Heart left ventricle (tissue), 16 donors: ENCODE measurements at regions not wholly inside any gene's neighbourhood (a gene's known extent, or its start where the extent isn't known, plus 50 kb on each side); places are given as distances from the start of the nearest gene placed in this dataset.

Experiments used
- ATAC-seq, 4 donors: fragments of 200-7000 bp; cut with Tn5 transposase; one replicate each; pipeline ENCODE4 v1.9.1; 2020 to 2022; ENCODE audit warnings: moderate library complexity in 4 of 4, mild to moderate bottlenecking in 3 of 4, moderate number of reproducible peaks in 1 of 4
- DNase-seq, 5 donors: peaks; one replicate each; pipeline ENCODE4 v3.0.0-alpha.2; 2020
- H3K27ac ChIP-seq, 12 donors: fragments of 200-600 bp; sonication (generic) in 4 of 12; one replicate each; pipeline versions ENCODE4 v1.5.0 to v1.8.0; 2016 to 2022; ENCODE audit warnings: mild to moderate bottlenecking in 2 of 12
- H3K27me3 ChIP-seq, 9 donors: fragments of 200-600 bp; sonication (generic) in 2 of 9; one replicate each; pipeline versions ENCODE4 v1.5.1 to v1.8.0; 2016 to 2022; ENCODE audit warnings: mild to moderate bottlenecking in 3 of 9
- H3K36me3 ChIP-seq, 9 donors: fragments of 200-600 bp; sonication (generic) in 2 of 9; one replicate each; pipeline versions ENCODE4 v1.5.0 to v1.8.0; 2018 to 2022; ENCODE audit warnings: mild to moderate bottlenecking in 2 of 9
- H3K4me1 ChIP-seq, 12 donors: fragments of 200-600 bp; sonication (generic) in 4 of 12; one replicate each; pipeline versions ENCODE4 v1.5.0 to v1.8.0; 2016 to 2022; ENCODE audit warnings: mild to moderate bottlenecking in 3 of 12
- H3K4me3 ChIP-seq, 12 donors: fragments of 200-600 bp; sonication (generic) in 4 of 12; one replicate each; pipeline versions ENCODE4 v1.5.0 to v1.8.0; 2017 to 2022; ENCODE audit warnings: mild to moderate bottlenecking in 9 of 12, moderate library complexity in 4 of 12
- H3K9me3 ChIP-seq, 12 donors: fragments of 200-600 bp; sonication (generic) in 4 of 12; one replicate each; pipeline versions ENCODE4 v1.5.0 to v1.8.0; 2016 to 2022; ENCODE audit warnings: mild to moderate bottlenecking in 1 of 12
- POLR2A ChIP-seq, 2 donors: fragments of 450-650 bp; IDR thresholded peaks; one replicate each; pipeline ENCODE4 v1.6.1; 2017; ENCODE audit warnings: antibody characterized with exemption in 2 of 2, mild to moderate bottlenecking in 2 of 2, moderate library complexity in 2 of 2
- WGBS, 4 donors: extraction: QIAGEN DNeasy Blood & Tissue Kit in 2 of 4; methylation state at CpG; one replicate each; pipeline versions ENCODE4 v1.1.5 to v1.1.7; 2013 to 2018; 5-methylcytosine and 5-hydroxymethylcytosine counted together
- intact Hi-C, 10 donors: fragments of 100-400 bp; cut with DNase I; formaldehyde crosslinking; loops; one replicate each; pipeline versions ENCODE4 v1.11.1 to v1.14.2; 2022
- TF ChIP-seq, protein P1 (sequence below), 12 donors: fragments of 200-600 bp; sonication (generic) in 4 of 12; IDR thresholded peaks; one replicate each; pipeline versions ENCODE4 v1.5.0 to v1.8.0; 2018 to 2022; ENCODE audit warnings: antibody characterized with exemption in 12 of 12, mild to moderate bottlenecking in 5 of 12
- donor health status: ischemic (EF 13 %, LVEDD 7.1; RV severe dilation, severe dysfunction).
- donor health status: healthy with polysubstance abuse.
- donor health status: DM: no; HTN: yes; CAD: no.
- donor health status: DM: no; HTN: no; CAD: no.
- donor health status: ischemic (EF 25% LVEDD 6.9; RV normal size, moderate dysfunction).
- donor health status: ischemic (EF 25% LVEDD 5.7; RV mildly dilated, moderate dysfunction).
- donor health status: healthy.
- donor health status: DM: yes; HTN: yes; CAD: no.
- donor health status: ischemic (EF 35%, LVEDD 5.7; RV mildly dilated, moderate dysfunction).
- donor health status: nonischemic (EF 11% LVEDD 7.7; RV severe dilation, severe dysfunction).
- donor health status: DM: yes; HTN: yes; CAD: no.
- donor health status: PGD.
- donor health status: ischemic (EF 29% LVEDD 5.4; RV normal size, mild dysfunction).
- donor health status: nonischemic (EF 23%, LVEDD 6.1; RV moderate dilation, normal function).

DNA sequence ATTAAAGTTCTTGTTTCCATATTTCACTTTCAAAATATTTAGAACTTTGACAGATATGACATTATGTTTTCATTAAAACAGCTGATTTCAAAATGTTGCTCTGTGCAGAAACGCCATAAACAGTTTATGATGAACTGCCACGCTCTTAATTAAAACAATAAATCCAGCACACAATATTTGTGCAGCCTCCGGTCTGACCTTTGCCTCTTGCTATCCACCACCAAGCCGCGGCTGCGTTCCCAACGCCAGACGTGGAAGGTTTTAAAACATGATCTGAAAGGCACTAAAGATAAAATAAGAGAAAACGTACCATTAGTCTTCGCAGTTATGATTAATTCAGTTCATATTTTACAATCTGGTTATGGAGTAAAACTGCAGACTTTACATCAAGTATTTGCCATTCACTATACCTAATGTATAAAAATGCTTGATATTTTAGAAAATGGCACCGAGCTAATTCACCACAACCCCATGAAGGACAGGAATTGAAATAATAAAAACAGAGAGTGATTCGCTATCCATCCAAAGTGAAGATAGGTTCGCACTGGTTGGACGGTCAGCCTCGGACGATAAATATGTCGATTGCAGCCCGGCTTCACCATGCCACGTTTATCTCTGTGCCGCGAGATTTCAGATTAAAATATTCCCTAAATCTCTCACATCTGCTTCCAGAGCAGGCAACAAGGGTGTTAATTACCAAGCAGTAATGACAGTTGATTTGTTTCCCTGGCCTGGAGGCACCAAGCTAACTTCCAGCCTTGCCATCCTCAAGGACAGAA, 103.3 kb upstream of the ZNF507 start:
- ATAC-seq (no peak), DNase-seq (no peak)
- Histone ChIP-seq H3K27ac (no peak overlapping the region), H3K9me3 (peaks cover 0 to 2% (median 0%) of the 10 kb centered on the region in 12 donors), H3K27me3 (peaks cover 0 to 20% (median 0%) of the 10 kb centered on the region in 9 donors), H3K4me1 (no peaks in the 10 kb centered on the region), H3K36me3 (no peaks in the 10 kb centered on the region), H3K4me3 (no peak overlapping the region)
- intact Hi-C loops: no loop called here
- no peak for TF ChIP-seq POLR2A (IDR thresholded peaks at IDR 0.05)
- TF ChIP-seq, protein P1, sequence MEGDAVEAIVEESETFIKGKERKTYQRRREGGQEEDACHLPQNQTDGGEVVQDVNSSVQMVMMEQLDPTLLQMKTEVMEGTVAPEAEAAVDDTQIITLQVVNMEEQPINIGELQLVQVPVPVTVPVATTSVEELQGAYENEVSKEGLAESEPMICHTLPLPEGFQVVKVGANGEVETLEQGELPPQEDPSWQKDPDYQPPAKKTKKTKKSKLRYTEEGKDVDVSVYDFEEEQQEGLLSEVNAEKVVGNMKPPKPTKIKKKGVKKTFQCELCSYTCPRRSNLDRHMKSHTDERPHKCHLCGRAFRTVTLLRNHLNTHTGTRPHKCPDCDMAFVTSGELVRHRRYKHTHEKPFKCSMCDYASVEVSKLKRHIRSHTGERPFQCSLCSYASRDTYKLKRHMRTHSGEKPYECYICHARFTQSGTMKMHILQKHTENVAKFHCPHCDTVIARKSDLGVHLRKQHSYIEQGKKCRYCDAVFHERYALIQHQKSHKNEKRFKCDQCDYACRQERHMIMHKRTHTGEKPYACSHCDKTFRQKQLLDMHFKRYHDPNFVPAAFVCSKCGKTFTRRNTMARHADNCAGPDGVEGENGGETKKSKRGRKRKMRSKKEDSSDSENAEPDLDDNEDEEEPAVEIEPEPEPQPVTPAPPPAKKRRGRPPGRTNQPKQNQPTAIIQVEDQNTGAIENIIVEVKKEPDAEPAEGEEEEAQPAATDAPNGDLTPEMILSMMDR (IDR thresholded peaks at IDR 0.05): no peak
- 82 to 89% (median 87%) methylated on average over 21 of the region's 21 CpGs for WGBS, 4 donors

DNA sequence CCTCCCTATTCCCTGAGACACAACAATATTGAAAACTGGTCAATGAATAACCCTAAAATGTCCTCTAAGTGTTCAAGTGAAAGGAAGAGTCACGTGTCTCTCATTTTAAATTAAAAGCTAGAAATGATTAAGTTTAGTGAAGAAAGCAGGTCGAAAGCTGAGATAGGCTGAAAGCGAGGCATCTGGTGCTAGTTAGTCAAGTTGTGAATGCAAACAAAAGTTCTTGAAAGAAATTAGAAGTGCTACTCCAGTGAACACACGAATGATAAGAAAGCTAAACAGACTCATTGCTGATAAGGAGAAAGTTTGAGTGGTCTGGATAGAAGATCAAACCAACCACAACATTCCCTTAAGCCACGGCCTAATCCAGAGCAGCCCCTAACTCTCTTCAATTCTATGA, 99.4 kb upstream of the ZNF507 start:
- Histone ChIP-seq H3K27ac (no peak overlapping the region), H3K4me3 (no peak overlapping the region), H3K9me3 (peaks cover 0 to 6% (median 0%) of the 10 kb centered on the region in 12 donors), H3K27me3 (peaks cover 0 to 10% (median 0%) of the 10 kb centered on the region in 9 donors), H3K4me1 (no peaks in the 10 kb centered on the region), H3K36me3 (no peaks in the 10 kb centered on the region)
- WGBS, 4 donors: 16 to 27% (median 18%) methylated on average over 5 of the region's 5 CpGs
- intact Hi-C loops: no loop called here
- TF ChIP-seq POLR2A (IDR thresholded peaks at IDR 0.05): no peak
- TF ChIP-seq, protein P1 (IDR thresholded peaks at IDR 0.05): no peak
- DNase-seq (no peak), ATAC-seq (no peak)

DNA sequence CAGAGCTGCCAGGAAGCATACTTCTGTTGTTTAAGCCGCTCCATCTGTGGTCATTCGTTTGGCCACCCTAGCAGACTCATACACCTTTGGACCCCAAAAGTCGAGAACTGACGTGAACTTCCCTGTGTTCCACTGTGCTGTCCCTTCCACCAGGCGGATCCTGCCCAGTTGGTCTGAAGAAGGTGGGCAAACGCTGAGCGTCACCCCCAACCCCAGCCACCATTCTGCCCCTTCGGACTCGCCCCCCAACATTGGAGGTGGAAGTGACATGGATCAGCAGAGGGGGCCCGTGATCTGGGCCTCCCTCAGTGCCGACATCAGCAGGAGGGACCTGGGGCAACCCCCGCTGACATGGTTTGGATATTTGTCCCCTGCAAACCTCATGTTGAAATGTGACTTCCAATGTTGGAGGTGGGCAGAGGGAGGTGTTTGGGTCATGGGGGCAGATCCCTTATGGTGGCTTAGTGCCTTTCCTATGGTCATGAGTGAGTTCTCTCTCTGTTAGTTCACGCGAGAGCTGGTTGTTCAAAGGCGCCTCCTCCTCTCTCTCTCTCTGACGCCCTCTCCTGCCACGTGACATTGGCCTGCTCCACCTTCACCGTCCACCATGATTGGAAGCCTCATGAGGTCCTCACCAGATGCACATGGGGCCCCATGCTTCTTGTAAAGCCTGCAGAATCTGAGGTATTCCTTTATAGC, 93.6 kb upstream of the ZNF507 start:
- intact Hi-C loops: no loop called here
- H3K4me3 ChIP-seq: no peak overlapping the region
- no peak for TF ChIP-seq POLR2A (IDR thresholded peaks at IDR 0.05)
- TF ChIP-seq, protein P1 (IDR thresholded peaks at IDR 0.05): no peak
- H3K4me1 ChIP-seq: no peaks in the 10 kb centered on the region
- no peak overlapping the region for H3K27ac ChIP-seq
- WGBS, 4 donors: 85 to 88% (median 86%) methylated on average over 15 to 18 of the region's 18 CpGs
- H3K36me3 ChIP-seq: no peaks in the 10 kb centered on the region
- ATAC-seq (no peak), DNase-seq (no peak)
- peaks cover 0 to 6% (median 0%) of the 10 kb centered on the region in 12 donors for H3K9me3 ChIP-seq
- H3K27me3 ChIP-seq: peaks cover 0 to 22% (median 0%) of the 10 kb centered on the region in 9 donors

DNA sequence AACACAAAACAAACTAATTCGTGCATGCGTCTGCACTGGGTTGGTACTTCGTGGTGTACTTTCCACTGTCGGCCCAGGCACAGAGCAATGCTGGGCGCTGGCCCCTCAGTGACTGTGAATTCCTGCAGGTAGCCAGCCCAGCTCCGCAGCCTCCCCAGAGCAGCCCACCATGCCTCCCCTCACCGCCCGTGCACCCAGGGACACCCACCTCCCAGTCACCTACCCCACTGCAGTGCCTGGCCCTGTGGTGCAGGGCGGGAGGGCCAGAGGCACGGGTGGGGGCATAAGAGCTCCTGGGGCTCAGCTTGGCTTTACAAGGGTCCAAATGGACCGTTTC, 93.1 kb upstream of the ZNF507 start:
- H3K9me3 ChIP-seq: peaks cover 0 to 5% (median 0%) of the 10 kb centered on the region in 12 donors
- ATAC-seq (no peak), DNase-seq (no peak)
- H3K27me3 ChIP-seq: peaks cover 0 to 22% (median 0%) of the 10 kb centered on the region in 9 donors
- no peak overlapping the region for H3K4me3 ChIP-seq
- intact Hi-C loops: no loop called here
- TF ChIP-seq, protein P1 (IDR thresholded peaks at IDR 0.05): no peak
- TF ChIP-seq POLR2A (IDR thresholded peaks at IDR 0.05): no peak
- WGBS, 4 donors: 75 to 94% (median 86%) methylated on average over 7 to 11 of the region's 11 CpGs
- no peaks in the 10 kb centered on the region for H3K36me3 ChIP-seq
- H3K27ac ChIP-seq: no peak overlapping the region
- no peaks in the 10 kb centered on the region for H3K4me1 ChIP-seq
